IMR-90 (cell line): ENCODE measurements at regions not wholly inside any gene's neighbourhood (a gene's known extent, or its start where the extent isn't known, plus 50 kb on each side); places are given as distances from the start of the nearest gene placed in this dataset.

Source experiments
- ATAC-seq: fragments of 200-7000 bp; cut with Tn5 transposase; 2 replicates; pipeline ENCODE4 v1.9.1; 2020; ENCODE audit warnings: low read depth, mild to moderate bottlenecking, moderate library complexity
- BruUV-seq: library from RNA; stranded (reverse); fragments of 400-500 nt; replicated peaks from 2 replicates; lab custom pipeline; 2021; lab: Mats Ljungman, UMichigan
- CTCF ChIA-PET: fragments of 300-600 bp; formaldehyde crosslinking; extraction: SDS; loops from one replicate; lab custom pipeline; 2021; ENCODE audit warnings: antibody characterized with exemption; lab: Yijun Ruan, JAX
- POLR2A ChIA-PET: fragments of 300-600 bp; sonication (Branson Sonifier 250); formaldehyde crosslinking; loops from one replicate; lab custom pipeline; 2022; ENCODE audit warnings: antibody characterized with exemption; ENCODE audit not compliant: unreplicated experiment; lab: Charles Lee
- DNase-seq: peaks from one replicate; pipeline ENCODE4 v3.0.0; 2013
- H2AFZ ChIP-seq: replicated peaks from 2 replicates; pipeline ENCODE3; 2013; ENCODE audit warnings: low read length, mild to moderate bottlenecking; ENCODE audit not compliant: poor library complexity
- H2AK5ac ChIP-seq: 2 replicates; pipeline ENCODE4 v1.6.1; 2013; ENCODE audit warnings: low read depth, low read length, inconsistent platforms
- H2AK9ac ChIP-seq: replicated peaks from 2 replicates; pipeline ENCODE3; 2013; ENCODE audit warnings: mild to moderate bottlenecking, low read depth, low read length, moderate library complexity; ENCODE audit not compliant: poor library complexity
- H2BK120ac ChIP-seq: 2 replicates; pipeline ENCODE4 v1.6.1; 2013; ENCODE audit warnings: low read depth, low read length, inconsistent platforms
- H2BK15ac ChIP-seq: 3 replicates; pipeline ENCODE4 v1.6.1; 2013; ENCODE audit warnings: low read depth, low read length, inconsistent platforms
- H2BK20ac ChIP-seq: 2 replicates; pipeline ENCODE4 v1.6.1; 2013; ENCODE audit warnings: low read depth, mild to moderate bottlenecking, inconsistent platforms, low read length, moderate library complexity
- H2BK5ac ChIP-seq: 2 replicates; pipeline ENCODE4 v1.6.1; 2013; ENCODE audit warnings: mild to moderate bottlenecking, low read depth, low read length, inconsistent platforms; ENCODE audit not compliant: poor library complexity, severe bottlenecking
- H3K14ac ChIP-seq: replicated peaks from 2 replicates; pipeline ENCODE4 v1.6.1; 2013; ENCODE audit warnings: low read depth, low read length, inconsistent platforms
- H3K18ac ChIP-seq: 2 replicates; pipeline ENCODE4 v1.6.1; 2013; ENCODE audit warnings: low read depth, low read length, control low read depth
- H3K23ac ChIP-seq: 2 replicates; pipeline ENCODE4 v1.6.1; 2013; ENCODE audit warnings: low read depth, low read length, inconsistent platforms
- H3K27ac ChIP-seq: 2 replicates; pipeline ENCODE4 v1.5.1; 2013; ENCODE audit warnings: mild to moderate bottlenecking, control low read depth, low read length; ENCODE audit not compliant: insufficient read depth
- H3K27me3 ChIP-seq: 2 replicates; pipeline ENCODE4 v1.6.1; 2013; ENCODE audit warnings: low read length; ENCODE audit not compliant: control insufficient read depth, insufficient read depth
- H3K36me3 ChIP-seq: 2 replicates; pipeline ENCODE4 v1.6.1; 2013; ENCODE audit warnings: low read length, mixed read lengths; ENCODE audit not compliant: control insufficient read depth, insufficient read depth
- H3K4ac ChIP-seq: 2 replicates; pipeline ENCODE4 v1.6.1; 2013; ENCODE audit warnings: low read depth, low read length, inconsistent platforms
- H3K4me1 ChIP-seq: 2 replicates; pipeline ENCODE4 v1.6.1; 2013; ENCODE audit warnings: low read length, mixed read lengths; ENCODE audit not compliant: control insufficient read depth, insufficient read depth
- H3K4me2 ChIP-seq: 2 replicates; pipeline ENCODE4 v1.6.1; 2013; ENCODE audit warnings: low read depth, mild to moderate bottlenecking, control low read depth, low read length, moderate library complexity
- H3K4me3 ChIP-seq: 2 replicates; pipeline ENCODE4 v1.5.1; 2013; ENCODE audit warnings: low read depth, mild to moderate bottlenecking, control low read depth, low read length, moderate library complexity; ENCODE audit not compliant: insufficient read depth
- H3K56ac ChIP-seq: 2 replicates; pipeline ENCODE4 v1.6.1; 2013; ENCODE audit warnings: low read length, inconsistent platforms; ENCODE audit not compliant: insufficient read depth; ENCODE audit errors: extremely low read depth
- H3K79me1 ChIP-seq, 2 experiments: 2 replicates each; pipeline ENCODE4 v1.6.1; 2013; ENCODE audit warnings: low read length in 2 of 2, inconsistent platforms in 1 of 2, low read depth in 1 of 2
- H3K9ac ChIP-seq: 2 replicates; pipeline ENCODE4 v1.6.1; 2013; ENCODE audit warnings: low read depth, low read length, control low read depth
- H3K9me1 ChIP-seq: 2 replicates; pipeline ENCODE4 v1.6.1; 2013; ENCODE audit warnings: low read length, inconsistent platforms; ENCODE audit not compliant: insufficient read depth
- H3K9me3 ChIP-seq: 2 replicates; pipeline ENCODE4 v1.6.1; 2013; ENCODE audit warnings: low read length; ENCODE audit not compliant: control insufficient read depth, insufficient read depth
- H4K20me1 ChIP-seq: 2 replicates; pipeline ENCODE4 v1.6.1; 2013; ENCODE audit warnings: low read length, inconsistent platforms; ENCODE audit not compliant: insufficient read depth
- H4K5ac ChIP-seq: 2 replicates; pipeline ENCODE4 v1.6.1; 2013; ENCODE audit warnings: mild to moderate bottlenecking, low read depth, low read length, control low read depth
- H4K8ac ChIP-seq, 2 experiments: 2 replicates each; pipeline ENCODE4 v1.6.1; 2013; ENCODE audit warnings: low read depth in 2 of 2, low read length in 2 of 2, control low read depth in 1 of 2, inconsistent platforms in 1 of 2
- H4K91ac ChIP-seq: 2 replicates; pipeline ENCODE4 v1.6.1; 2013; ENCODE audit warnings: low read depth, low read length, inconsistent platforms; ENCODE audit not compliant: insufficient read depth
- BHLHE40 ChIP-seq: fragments of 150-350 bp; IDR thresholded peaks from 2 replicates; pipeline ENCODE4 v1.6.1; 2016; ENCODE audit warnings: mild to moderate bottlenecking, low read depth, low read length
- CHD1 ChIP-seq: IDR thresholded peaks from 2 replicates; pipeline ENCODE4 v1.6.1; 2012; ENCODE audit warnings: low read depth, low read length, improper control_type of control experiment
- FOS ChIP-seq: fragments of 150-350 bp; IDR thresholded peaks from 2 replicates; pipeline ENCODE4 v1.6.1; 2016; ENCODE audit warnings: low read depth, low read length
- NFE2L2 ChIP-seq: fragments of 150-350 bp; IDR thresholded peaks from 2 replicates; pipeline ENCODE4 v1.6.1; 2016; ENCODE audit warnings: low read depth, mild to moderate bottlenecking, low read length
- POLR2A ChIP-seq: IDR thresholded peaks from 2 replicates; pipeline ENCODE4 v1.6.1; 2012; ENCODE audit warnings: mild to moderate bottlenecking, low read depth, low read length
- WGBS, 2 experiments: methylation state at CpG; one replicate each; pipeline versions ENCODE4 v1.1.5 to v1.1.7; 2013; ENCODE audit warnings: missing lambda C conversion rate in 2 of 2; ENCODE audit not compliant: insufficient read length in 1 of 2; ENCODE audit errors: extremely low coverage in 2 of 2; 5-methylcytosine and 5-hydroxymethylcytosine counted together
- dilution Hi-C: fragments of 300-500 bp; cut with HindIII; formaldehyde crosslinking; loops from one replicate; pipeline ENCODE4 v1.14.3; 2018; ENCODE audit warnings: low sequenced_read_pairs; ENCODE audit not compliant: unreplicated experiment
- in situ Hi-C: fragments of 300-500 bp; cut with MboI; formaldehyde crosslinking; loops from 3 replicates; pipeline ENCODE4 v1.14.3; 2019; ENCODE audit warnings: low sequenced_read_pairs, inconsistent platforms, mixed read lengths
- intact Hi-C: fragments of 100-400 bp; cut with micrococcal nuclease; formaldehyde crosslinking; loops from 2 replicates; pipeline ENCODE4 v1.10.0; 2022

DNA sequence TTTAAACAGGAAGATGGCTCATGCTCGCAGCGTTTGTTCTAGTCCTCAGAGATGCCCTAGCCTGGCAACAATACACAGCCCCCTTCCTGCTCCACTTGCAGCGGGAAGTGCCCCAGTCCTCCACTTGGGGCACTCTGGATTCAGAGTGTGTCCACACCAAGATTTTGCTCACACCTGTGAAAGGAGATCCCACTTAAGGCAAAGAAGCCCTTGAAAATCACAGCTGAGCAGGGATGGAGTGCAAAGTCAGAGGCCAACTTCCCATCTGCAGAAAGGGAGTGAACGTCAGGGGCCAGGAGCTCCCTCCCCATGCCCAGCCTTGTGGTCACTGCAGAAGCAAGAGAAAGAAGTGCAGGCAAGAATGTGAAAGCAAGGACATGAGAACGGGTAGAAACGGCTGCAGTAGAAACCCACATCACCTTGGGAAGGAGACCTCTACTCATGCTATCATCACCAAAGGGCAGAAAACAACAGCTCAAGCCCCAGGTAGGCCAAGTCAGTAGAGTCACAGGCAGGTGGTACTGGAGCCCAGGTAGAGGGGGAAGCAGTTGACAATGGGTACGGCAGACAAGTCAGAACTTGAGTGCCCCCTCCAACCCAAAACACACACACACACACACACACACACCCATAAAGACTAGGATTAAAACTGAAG, 157.4 kb downstream of the BUD13 start:
- BruUV-seq, result no TSS peak
- H4K91ac ChIP-seq, result no peak overlapping the region
- in situ Hi-C loops (no loop called here), intact Hi-C loops (no loop called here), dilution Hi-C loops (no loop called here)
- H2BK15ac ChIP-seq, result no peak overlapping the region
- no peak overlapping the region for H3K23ac ChIP-seq
- no peaks in the 10 kb centered on the region for H3K4me1 ChIP-seq
- TF ChIP-seq CHD1, result no peak
- no peak for TF ChIP-seq BHLHE40
- TF ChIP-seq POLR2A, result no peak
- TF ChIP-seq FOS, result no peak
- TF ChIP-seq NFE2L2, result no peak
- H2BK5ac ChIP-seq, result no peak overlapping the region
- no peak overlapping the region for H2AFZ ChIP-seq
- H3K4me3 ChIP-seq, result no peak overlapping the region
- H2BK120ac ChIP-seq, result no peak overlapping the region
- no peak overlapping the region for H3K4ac ChIP-seq
- H3K18ac ChIP-seq, result no peak overlapping the region
- no peak overlapping the region for H4K8ac ChIP-seq
- H3K27ac ChIP-seq, result no peak overlapping the region
- no peaks in the 10 kb centered on the region; the same call in none of the 2 replicates for H3K27me3 ChIP-seq
- POLR2A ChIA-PET, result no interaction called here
- WGBS, 2 experiments, result 100% methylated on average over 2 of the region's 7 CpGs; no CpG with 5 or more reads in 1 of the 2 experiments
- H2BK20ac ChIP-seq, result no peak overlapping the region
- H4K5ac ChIP-seq, result no peak overlapping the region
- no peak overlapping the region for H2AK5ac ChIP-seq
- CTCF ChIA-PET, result no interaction called here
- ATAC-seq, result no peak
- no peak overlapping the region for H3K56ac ChIP-seq
- no peaks in the 10 kb centered on the region for H3K9me3 ChIP-seq
- no peaks in the 10 kb centered on the region for H3K36me3 ChIP-seq
- no peak overlapping the region for H3K14ac ChIP-seq
- no peaks in the 10 kb centered on the region for H4K20me1 ChIP-seq
- H3K79me1 ChIP-seq, result no peaks in the 10 kb centered on the region
- H3K4me2 ChIP-seq, result no peak overlapping the region
- no peak for DNase-seq
- H3K9me1 ChIP-seq, result no peaks in the 10 kb centered on the region
- H2AK9ac ChIP-seq, result no peak overlapping the region
- H3K9ac ChIP-seq, result no peak overlapping the region
